ENCODE measurements at regions not wholly inside any gene's neighbourhood (a gene's known extent, or its start where the extent isn't known, plus 50 kb on each side); places are given as distances from the start of the nearest gene placed in this dataset.
"Not testable (repeated sequence)": the region's sequence is repeated elsewhere in the genome, so short reads cannot be mapped to it uniquely, and the experiment has no call there.

DNA sequence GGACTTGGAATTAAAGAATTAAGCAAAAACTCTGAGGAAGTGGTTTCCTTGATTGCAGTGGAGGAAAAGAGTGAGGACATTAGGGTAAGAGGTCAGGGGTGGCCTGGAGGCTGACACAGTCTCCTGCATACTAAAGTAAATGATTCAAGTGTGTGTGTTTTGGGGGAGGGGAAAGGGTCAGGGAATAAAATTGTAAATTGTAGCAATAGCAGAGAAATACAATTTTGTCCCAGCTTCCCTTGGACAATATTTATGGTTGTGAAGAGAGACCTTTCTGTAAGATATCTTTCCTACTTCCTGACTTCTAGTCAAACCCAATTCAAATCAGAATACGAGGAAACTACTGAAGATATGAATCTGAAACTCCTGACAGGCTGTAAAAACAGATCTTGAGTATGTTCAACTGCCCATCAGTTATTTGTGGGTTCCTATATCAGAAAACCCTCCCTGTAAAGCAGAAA, 143.4 kb upstream of the HMGN3 start:
- no peak overlapping the region for H3K27ac ChIP-seq (ENCODE audit: low read depth)
- H3K4me3 ChIP-seq (ENCODE audit: low read depth, low read length) = no peak overlapping the region
- WGBS = 40% methylated on average over 1 of the region's 1 CpG
- no peaks in the 10 kb centered on the region for H3K36me3 ChIP-seq (ENCODE audit: insufficient read depth)
- no peaks in the 10 kb centered on the region for H3K4me1 ChIP-seq (ENCODE audit: insufficient read depth)
- DNase-seq (ENCODE audit: extremely low spot score) = no peak

DNA sequence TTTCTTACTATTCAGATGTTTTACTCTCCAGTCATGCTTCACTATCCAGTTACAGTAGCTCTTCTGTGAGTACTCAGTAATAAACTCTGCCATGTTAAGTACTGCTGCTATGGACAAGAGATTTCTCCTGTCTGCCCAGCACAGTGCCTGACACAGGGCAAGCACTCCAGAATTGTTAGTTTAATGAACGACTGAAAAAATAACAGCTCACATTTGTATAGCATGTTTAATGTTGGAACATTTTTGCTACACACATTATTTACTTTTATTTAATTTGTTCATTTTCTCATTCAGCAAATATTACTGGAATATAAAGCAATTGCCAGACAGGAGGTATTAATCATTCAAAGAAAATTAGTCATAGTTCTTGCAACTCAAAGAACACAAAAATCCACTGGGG, 142.6 kb upstream of the HMGN3 start:
- WGBS = 61% methylated on average over 1 of the region's 1 CpG
- H3K27ac ChIP-seq (ENCODE audit: low read depth) = no peak overlapping the region
- H3K4me1 ChIP-seq (ENCODE audit: insufficient read depth) = no peaks in the 10 kb centered on the region
- no peak overlapping the region for H3K4me3 ChIP-seq (ENCODE audit: low read depth, low read length)
- no peaks in the 10 kb centered on the region for H3K36me3 ChIP-seq (ENCODE audit: insufficient read depth)
- no peak for DNase-seq (ENCODE audit: extremely low spot score)

DNA sequence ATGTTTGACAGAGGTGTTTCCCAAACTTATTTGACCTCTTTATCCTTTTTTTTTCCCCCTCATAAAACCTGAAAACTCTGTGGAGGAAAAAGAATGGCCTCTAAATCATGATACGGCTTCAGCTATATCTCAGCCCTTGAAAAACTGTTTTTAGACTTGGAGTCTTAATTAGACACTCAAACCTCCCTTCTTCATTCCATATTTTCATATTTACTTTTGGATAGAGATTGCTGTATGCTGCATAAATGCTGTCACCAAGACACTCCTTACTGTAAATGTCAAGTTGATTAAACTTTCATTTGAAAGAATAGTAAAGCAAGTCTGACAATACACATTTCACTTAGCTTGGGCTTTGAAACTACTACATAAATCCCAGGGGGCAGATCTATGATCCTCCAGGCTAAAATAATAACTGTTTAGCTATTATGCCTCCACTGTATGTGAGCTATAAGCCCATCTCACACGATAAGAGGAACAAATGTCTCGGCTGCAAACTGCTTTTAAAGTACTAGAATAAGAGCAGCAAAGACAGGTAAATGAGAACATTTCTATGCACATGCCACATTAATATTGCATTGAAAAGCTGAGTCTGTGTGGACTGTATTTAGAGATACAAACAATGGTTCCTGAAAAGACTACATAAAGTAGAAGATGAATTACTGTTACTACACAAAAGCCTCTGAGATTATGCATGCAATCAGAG, 141.3 kb upstream of the HMGN3 start:
- H3K4me1 ChIP-seq (ENCODE audit: insufficient read depth) = no peaks in the 10 kb centered on the region
- 42% methylated on average over 3 of the region's 3 CpGs for WGBS
- H3K27ac ChIP-seq (ENCODE audit: low read depth) = no peak overlapping the region
- no peak overlapping the region for H3K4me3 ChIP-seq (ENCODE audit: low read depth, low read length)
- no peaks in the 10 kb centered on the region for H3K36me3 ChIP-seq (ENCODE audit: insufficient read depth)
- no peak for DNase-seq (ENCODE audit: extremely low spot score)

DNA sequence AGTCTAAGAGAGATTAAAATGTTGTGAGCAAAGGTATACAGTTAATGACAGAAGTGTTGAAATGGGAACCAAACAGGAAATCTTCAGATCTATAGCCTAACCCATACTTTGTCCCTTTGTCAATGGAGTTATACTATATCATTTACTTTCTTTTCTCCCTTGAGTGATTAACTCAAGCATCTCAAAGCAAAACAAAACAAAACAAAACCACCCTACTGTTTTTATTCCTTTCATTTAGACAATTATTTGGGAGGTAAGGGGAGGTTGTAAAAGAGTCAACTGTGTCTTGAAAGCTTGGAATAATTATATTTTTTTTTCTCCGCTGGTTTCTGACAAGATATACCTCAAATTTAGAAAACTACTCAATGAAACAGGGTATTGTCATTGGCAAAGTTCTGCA, 139.8 kb upstream of the HMGN3 start:
- no peak for DNase-seq (ENCODE audit: extremely low spot score)
- Histone ChIP-seq H3K4me3 (ENCODE audit: low read depth, low read length) (no peak overlapping the region), H3K4me1 (ENCODE audit: insufficient read depth) (no peaks in the 10 kb centered on the region), H3K27ac (ENCODE audit: low read depth) (no peak overlapping the region), H3K36me3 (ENCODE audit: insufficient read depth) (no peaks in the 10 kb centered on the region)
- WGBS = 99% methylated on average over 1 of the region's 1 CpG

DNA sequence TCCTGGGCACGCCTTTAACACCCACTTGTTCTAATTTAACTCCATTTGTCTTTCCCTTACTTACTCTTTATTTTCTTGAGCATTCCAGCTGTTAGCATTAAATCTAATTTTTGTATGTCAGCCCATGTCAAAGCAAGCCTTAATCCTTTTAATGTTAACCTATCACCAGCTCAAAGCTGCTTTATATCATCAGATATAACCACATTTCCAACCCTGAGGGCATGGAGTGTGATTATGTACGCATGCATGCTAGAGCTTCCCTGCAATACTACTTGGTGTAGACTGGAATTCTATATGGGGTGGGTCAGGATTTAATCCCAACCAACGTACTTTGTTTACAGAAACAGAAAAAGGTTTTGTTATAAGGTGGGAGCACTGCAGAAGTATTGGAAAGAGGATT, 139.4 kb upstream of the HMGN3 start:
- DNase-seq (ENCODE audit: extremely low spot score) = no peak
- H3K4me1 ChIP-seq (ENCODE audit: insufficient read depth) = no peaks in the 10 kb centered on the region
- no peak overlapping the region for H3K27ac ChIP-seq (ENCODE audit: low read depth)
- H3K36me3 ChIP-seq (ENCODE audit: insufficient read depth) = no peaks in the 10 kb centered on the region
- 62% methylated on average over 3 of the region's 3 CpGs for WGBS
- H3K4me3 ChIP-seq (ENCODE audit: low read depth, low read length) = no peak overlapping the region

DNA sequence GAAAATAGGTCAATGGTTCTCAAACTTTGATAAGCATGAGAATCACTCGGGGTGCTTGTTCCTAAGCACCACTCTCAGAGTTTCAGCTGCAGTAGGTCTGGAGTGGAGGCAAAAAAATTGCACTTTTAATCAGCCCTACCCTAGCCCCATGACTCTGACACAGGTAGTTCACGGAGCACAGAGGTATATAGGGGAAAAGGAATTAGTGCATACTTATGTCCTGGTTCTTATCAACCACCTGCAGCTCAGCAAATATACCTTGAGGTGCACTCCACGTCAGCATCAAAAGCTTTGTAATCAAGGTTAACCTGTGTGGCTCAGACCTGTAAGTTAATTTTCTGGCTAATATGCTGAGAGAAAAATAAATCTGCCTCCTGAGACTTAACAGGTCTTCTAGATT, 138.8 kb upstream of the HMGN3 start:
- Histone ChIP-seq H3K4me1 (ENCODE audit: insufficient read depth) (no peaks in the 10 kb centered on the region), H3K36me3 (ENCODE audit: insufficient read depth) (no peaks in the 10 kb centered on the region), H3K27ac (ENCODE audit: low read depth) (no peak overlapping the region), H3K4me3 (ENCODE audit: low read depth, low read length) (no peak overlapping the region)
- no peak for DNase-seq (ENCODE audit: extremely low spot score)
- WGBS = 88% methylated on average over 3 of the region's 3 CpGs

DNA sequence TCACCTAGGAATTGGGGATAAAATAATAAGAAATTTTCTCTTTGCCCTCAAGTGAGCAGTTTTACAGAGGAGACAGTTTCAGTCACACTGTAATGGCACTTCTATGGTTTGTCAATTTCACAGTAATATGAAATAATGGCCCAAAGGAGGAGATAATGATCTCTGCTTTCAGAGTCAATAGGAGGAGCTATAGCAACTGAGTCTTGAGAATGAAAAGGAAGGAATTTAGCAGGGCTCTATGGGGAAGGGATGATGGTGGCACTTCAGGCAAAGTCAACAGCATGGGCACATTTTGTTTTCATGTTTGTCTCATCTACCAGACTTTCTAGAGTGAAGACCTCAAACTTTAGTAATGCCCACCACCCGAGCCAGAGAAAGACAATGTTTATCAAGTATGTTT, 138.3 kb upstream of the HMGN3 start:
- Histone ChIP-seq H3K36me3 (ENCODE audit: insufficient read depth) (no peaks in the 10 kb centered on the region), H3K4me1 (ENCODE audit: insufficient read depth) (no peaks in the 10 kb centered on the region), H3K4me3 (ENCODE audit: low read depth, low read length) (no peak overlapping the region), H3K27ac (ENCODE audit: low read depth) (no peak overlapping the region)
- WGBS = 90% methylated on average over 1 of the region's 1 CpG
- no peak for DNase-seq (ENCODE audit: extremely low spot score)

DNA sequence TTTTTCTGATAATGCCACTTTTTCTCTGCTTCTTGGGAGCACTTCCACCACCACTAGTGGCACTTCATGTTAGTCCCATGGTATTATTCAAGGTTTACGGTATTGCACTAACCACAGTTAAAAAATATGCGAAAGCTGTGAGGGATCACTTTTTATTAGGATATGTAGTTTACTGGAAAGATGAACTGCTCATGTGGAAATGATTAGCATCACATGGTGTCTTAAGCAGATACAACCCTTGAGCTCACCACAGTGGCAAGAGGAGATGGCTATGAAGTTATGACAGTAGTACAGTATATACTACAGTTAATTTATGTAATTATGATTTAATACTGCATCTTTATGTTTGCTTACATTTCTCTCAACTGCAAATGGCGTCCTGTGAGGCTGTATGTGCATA, 134.5 kb upstream of the HMGN3 start:
- no peak for DNase-seq (ENCODE audit: extremely low spot score)
- Histone ChIP-seq H3K4me1 (ENCODE audit: insufficient read depth) (no peaks in the 10 kb centered on the region), H3K4me3 (ENCODE audit: low read depth, low read length) (no peak overlapping the region), H3K27ac (ENCODE audit: low read depth) (no peak overlapping the region), H3K36me3 (ENCODE audit: insufficient read depth) (no peaks in the 10 kb centered on the region)
- WGBS = 84% methylated on average over 3 of the region's 3 CpGs

DNA sequence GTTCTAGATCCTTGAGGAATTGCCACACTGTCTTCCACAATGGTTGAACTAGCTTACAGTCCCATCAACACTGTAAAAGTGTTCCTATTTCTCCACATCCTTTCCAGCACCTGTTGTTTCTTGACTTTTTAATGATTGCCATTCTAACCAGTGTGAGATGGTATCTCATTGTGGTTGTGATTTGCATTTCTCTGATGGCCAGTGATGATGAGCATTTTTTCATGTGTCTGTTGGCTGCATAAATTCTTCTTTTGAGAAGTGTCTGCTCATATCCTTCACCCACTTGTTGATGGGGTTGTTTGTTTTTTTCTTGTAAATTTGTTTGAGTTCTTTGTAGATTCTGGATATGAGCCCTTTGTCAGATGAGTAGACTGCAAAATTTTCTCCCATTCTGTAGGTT, 129.0 kb upstream of the HMGN3 start:
- DNase-seq (ENCODE audit: extremely low spot score); H3K36me3 ChIP-seq (ENCODE audit: insufficient read depth); H3K4me1 ChIP-seq (ENCODE audit: insufficient read depth): not testable (repeated sequence)

DNA sequence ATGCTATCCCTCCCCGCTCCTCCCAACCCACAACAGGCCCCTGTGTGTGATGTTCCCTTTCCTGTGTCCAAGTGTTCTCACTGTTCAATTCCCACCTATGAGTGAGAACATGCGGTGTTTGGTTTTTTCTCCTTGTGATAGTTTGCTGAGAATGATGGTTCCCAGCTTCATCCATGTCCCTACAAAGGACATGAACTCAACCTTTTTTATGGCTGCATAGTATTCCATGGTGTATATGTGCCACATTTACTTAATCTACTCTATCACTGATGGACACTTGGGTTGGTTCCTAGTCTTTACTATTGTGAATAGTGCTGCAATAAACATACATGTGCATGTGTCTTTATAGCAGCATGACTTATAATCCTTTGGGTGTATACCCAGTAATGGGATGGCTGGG, 126.6 kb upstream of the HMGN3 start:
- H3K4me1 ChIP-seq (ENCODE audit: insufficient read depth); DNase-seq (ENCODE audit: extremely low spot score); H3K36me3 ChIP-seq (ENCODE audit: insufficient read depth); H3K4me3 ChIP-seq (ENCODE audit: low read depth, low read length); H3K27ac ChIP-seq (ENCODE audit: low read depth): not testable (repeated sequence)
- WGBS = 97% methylated on average over 2 of the region's 2 CpGs

More for the DNA sequence above, 129.0 kb upstream of the HMGN3 start:
- H3K4me3 ChIP-seq (ENCODE audit: low read depth, low read length); H3K27ac ChIP-seq (ENCODE audit: low read depth): not testable (repeated sequence)

DNA sequence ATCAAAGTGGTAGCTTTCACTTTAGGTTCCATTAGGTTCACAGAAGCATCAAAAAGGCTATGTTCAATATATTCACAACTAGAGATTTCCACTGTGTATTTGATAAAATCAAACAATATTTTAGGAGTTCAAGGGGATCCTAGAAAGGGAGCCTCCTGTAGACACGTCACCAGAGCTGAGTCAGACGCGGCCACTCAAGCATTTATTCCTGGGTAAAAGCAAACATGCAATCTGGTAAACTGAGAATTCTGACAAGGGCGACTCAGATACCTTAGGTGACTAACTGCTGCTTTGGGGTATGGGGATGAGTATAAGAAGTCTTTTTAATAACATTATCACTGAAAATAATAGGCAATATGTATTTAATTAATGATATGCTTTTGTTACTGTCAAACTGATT, 118.7 kb upstream of the HMGN3 start:
- Histone ChIP-seq H3K27ac (ENCODE audit: low read depth) (no peak overlapping the region), H3K4me1 (ENCODE audit: insufficient read depth) (no peaks in the 10 kb centered on the region), H3K4me3 (ENCODE audit: low read depth, low read length) (no peak overlapping the region), H3K36me3 (ENCODE audit: insufficient read depth) (no peaks in the 10 kb centered on the region)
- WGBS = 89% methylated on average over 4 of the region's 4 CpGs
- no peak for DNase-seq (ENCODE audit: extremely low spot score)

DNA sequence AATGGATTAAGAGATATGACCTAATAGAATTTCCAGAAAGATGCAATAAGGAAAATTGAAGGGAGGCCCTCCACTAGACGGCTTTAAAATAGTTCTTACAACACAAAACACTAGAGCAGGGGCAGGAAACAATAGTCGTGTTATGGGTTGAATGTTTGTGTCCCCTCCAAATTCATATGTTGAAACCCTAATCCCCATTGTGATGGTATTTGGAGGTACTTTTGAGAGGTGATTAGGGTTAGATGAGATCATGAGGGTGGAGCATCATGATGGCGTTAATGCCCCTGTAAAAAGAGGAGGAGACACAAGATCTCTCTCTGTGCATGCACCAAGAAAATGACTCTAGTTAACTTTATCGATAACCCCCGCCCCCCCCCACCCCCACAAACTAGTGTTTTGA, 104.0 kb upstream of the HMGN3 start:
- no peaks in the 10 kb centered on the region for H3K36me3 ChIP-seq (ENCODE audit: insufficient read depth)
- no peak overlapping the region for H3K4me3 ChIP-seq (ENCODE audit: low read depth, low read length)

DNA sequence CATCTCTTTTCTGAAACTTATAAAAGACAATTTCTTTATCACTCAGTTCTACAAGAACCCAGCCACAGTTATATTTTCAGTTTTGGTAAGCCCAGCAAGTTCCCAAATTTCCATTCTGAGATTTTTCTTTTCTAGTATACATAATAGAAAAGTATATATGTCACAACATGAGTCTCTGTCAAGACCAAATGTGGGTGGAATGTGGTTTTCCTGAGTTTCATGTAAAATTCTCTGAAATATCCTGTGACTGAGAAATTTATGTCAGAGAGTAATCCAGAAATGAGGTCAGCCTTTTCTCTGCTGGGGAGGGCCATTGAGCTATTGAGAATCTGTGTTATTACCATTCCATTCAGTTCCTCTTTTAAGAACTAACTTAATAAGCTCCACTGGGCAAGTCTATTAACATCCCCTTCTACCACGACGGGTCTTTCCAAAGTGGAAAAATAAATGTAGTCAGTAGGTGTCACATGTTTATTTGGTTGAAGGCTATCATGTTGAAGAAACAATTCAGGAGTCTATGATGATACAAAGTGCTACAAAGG, 100.7 kb upstream of the HMGN3 start:
- Histone ChIP-seq H3K4me1 (ENCODE audit: insufficient read depth) (no peaks in the 10 kb centered on the region), H3K27ac (ENCODE audit: low read depth) (no peak overlapping the region), H3K36me3 (ENCODE audit: insufficient read depth) (no peaks in the 10 kb centered on the region), H3K4me3 (ENCODE audit: low read depth, low read length) (no peak overlapping the region)
- DNase-seq (ENCODE audit: extremely low spot score) = no peak
- 64% methylated on average over 2 of the region's 2 CpGs for WGBS

More for the DNA sequence above, 104.0 kb upstream of the HMGN3 start:
- no peak overlapping the region for H3K27ac ChIP-seq (ENCODE audit: low read depth)
- H3K4me1 ChIP-seq (ENCODE audit: insufficient read depth) = no peaks in the 10 kb centered on the region
- 67% methylated on average over 5 of the region's 5 CpGs for WGBS
- DNase-seq (ENCODE audit: extremely low spot score) = no peak

DNA sequence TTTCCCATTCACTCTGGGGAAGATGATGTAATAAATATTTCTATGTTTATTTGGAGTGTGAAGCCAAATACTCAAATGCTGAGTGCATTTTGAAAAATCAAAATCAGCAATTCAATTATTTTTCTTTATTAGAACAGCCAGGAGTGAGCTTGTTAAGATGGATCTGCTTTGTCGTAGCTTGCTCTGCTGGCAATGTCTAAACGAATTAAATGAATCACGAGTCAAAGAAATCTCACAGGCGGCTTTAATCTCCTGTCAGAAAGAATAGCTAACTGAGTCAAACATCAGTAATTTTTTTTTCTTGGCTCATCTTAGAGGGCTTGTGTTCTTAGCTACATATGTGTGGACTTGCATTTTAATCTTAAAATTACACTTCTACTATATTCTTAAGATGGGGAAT, 100.2 kb upstream of the HMGN3 start:
- H3K36me3 ChIP-seq (ENCODE audit: insufficient read depth) = no peaks in the 10 kb centered on the region
- H3K4me3 ChIP-seq (ENCODE audit: low read depth, low read length) = no peak overlapping the region
- no peaks in the 10 kb centered on the region for H3K4me1 ChIP-seq (ENCODE audit: insufficient read depth)
- H3K27ac ChIP-seq (ENCODE audit: low read depth) = no peak overlapping the region
- WGBS = 46% methylated on average over 4 of the region's 4 CpGs
- no peak for DNase-seq (ENCODE audit: extremely low spot score)

DNA sequence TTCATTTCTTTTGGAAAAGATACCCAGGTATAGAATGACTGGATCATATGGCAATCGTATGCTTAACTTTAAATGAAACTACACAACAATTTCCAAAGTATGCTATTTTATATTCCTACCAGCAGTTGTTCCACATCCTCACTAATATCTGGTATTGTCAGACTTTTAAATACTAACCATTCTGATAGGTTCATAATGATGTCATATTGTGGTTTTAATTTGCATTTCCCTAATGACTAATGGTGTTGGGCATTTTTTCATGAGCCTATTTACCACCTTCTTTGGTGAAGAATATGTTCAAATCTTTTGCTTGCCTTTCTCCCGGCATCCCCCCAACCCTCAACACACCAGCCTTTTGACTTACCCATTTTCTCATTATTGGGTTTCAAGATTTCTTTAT, 96.2 kb upstream of the HMGN3 start:
- Histone ChIP-seq H3K36me3 (ENCODE audit: insufficient read depth) (no peaks in the 10 kb centered on the region), H3K4me3 (ENCODE audit: low read depth, low read length) (no peak overlapping the region), H3K27ac (ENCODE audit: low read depth) (no peak overlapping the region), H3K4me1 (ENCODE audit: insufficient read depth) (no peaks in the 10 kb centered on the region)
- WGBS = 91% methylated on average over 2 of the region's 2 CpGs
- no peak for DNase-seq (ENCODE audit: extremely low spot score)

Data from urinary bladder (tissue), 3 donors.